A549 (cell line): ENCODE measurements at regions not wholly inside any gene's neighbourhood (a gene's known extent, or its start where the extent isn't known, plus 50 kb on each side); places are given as distances from the start of the nearest gene placed in this dataset.

Experiments
- ATAC-seq, 2 experiments: fragments of 200-7000 bp in 1 of 2; fragments of >200 bp in 1 of 2; cut with Nextera tagmentation in 1 of 2; cut with Tn5 transposase in 1 of 2; 3 replicates each; pipeline versions ENCODE4 v1.8.0 to v1.9.1; 2018 to 2020; ENCODE audit warnings: mild to moderate bottlenecking in 1 of 2, moderate library complexity in 1 of 2
- CTCF ChIA-PET: fragments of 300-600 bp; sonication (Branson Sonifier 250); formaldehyde crosslinking; extraction: SDS; loops from one replicate; lab custom pipeline; 2021; ENCODE audit warnings: antibody characterized with exemption, inconsistent platforms; lab: Yijun Ruan, JAX
- POLR2A ChIA-PET: fragments of 350-600 bp; formaldehyde crosslinking; extraction: SDS; loops from one replicate; lab custom pipeline; 2021; ENCODE audit warnings: antibody characterized with exemption, inconsistent platforms; lab: Yijun Ruan, JAX
- DNase-seq, 2 experiments: peaks; one replicate each; pipeline versions ENCODE4 v3.0.0 to v3.0.0-alpha.2; 2011 to 2016; ENCODE audit warnings: low read depth in 1 of 2, low spot score in 1 of 2
- FAIRE-seq: peaks from 2 replicates; lab custom pipeline; 2011; peaks lifted over from hg19 to GRCh38; lab: Jason Lieb, UNC
- H3K27ac ChIP-seq, 2 experiments: fragments of >200 bp; sonication (Bioruptor Twin); formaldehyde crosslinking; 3 replicates each; pipeline ENCODE4 v1.5.1; 2016 to 2017
- H3K4me1 ChIP-seq: fragments of >200 bp; sonication (Bioruptor Twin); formaldehyde crosslinking; 3 replicates; pipeline ENCODE4 v1.6.1; 2016
- H3K4me2 ChIP-seq: fragments of >200 bp; sonication (Bioruptor Twin); formaldehyde crosslinking; 3 replicates; pipeline ENCODE4 v1.6.1; 2016
- H3K4me3 ChIP-seq: fragments of >200 bp; sonication (Bioruptor Twin); formaldehyde crosslinking; 3 replicates; pipeline ENCODE4 v1.5.1; 2016
- H3K9me3 ChIP-seq: fragments of >200 bp; sonication (Bioruptor Twin); formaldehyde crosslinking; 3 replicates; pipeline ENCODE4 v1.6.1; 2016
- CBX2 ChIP-seq: fragments of 200-600 bp; sonication (generic); IDR thresholded peaks from 2 replicates; pipeline ENCODE4 v1.6.1; 2016; ENCODE audit warnings: low read depth, mild to moderate bottlenecking, borderline replicate concordance
- CBX8 ChIP-seq: fragments of 200-600 bp; sonication (generic); IDR thresholded peaks from 2 replicates; pipeline ENCODE4 v1.6.1; 2016
- CHD4 ChIP-seq: fragments of 200-600 bp; sonication (generic); IDR thresholded peaks from 2 replicates; pipeline ENCODE4 v1.6.1; 2016; ENCODE audit warnings: antibody characterized with exemption, mild to moderate bottlenecking, borderline replicate concordance
- EHF ChIP-seq: fragments of 250-450 bp; sonication (Bioruptor Pico); IDR thresholded peaks from 2 replicates; pipeline ENCODE4 v1.5.0; 2020; ENCODE audit warnings: mild to moderate bottlenecking
- ELK1 ChIP-seq: fragments of 150-350 bp; IDR thresholded peaks from 2 replicates; pipeline ENCODE4 v1.6.1; 2014; ENCODE audit warnings: low read depth, mild to moderate bottlenecking, low read length
- ESRRA ChIP-seq: fragments of 150-350 bp; IDR thresholded peaks from 2 replicates; pipeline ENCODE4 v1.6.1; 2014; ENCODE audit warnings: mild to moderate bottlenecking, low read length, borderline replicate concordance
- FOSL2 ChIP-seq, 2 experiments: fragments of 450-650 bp in 1 of 2; fragments of >200 bp in 1 of 2; sonication (Bioruptor Twin) in 1 of 2; formaldehyde crosslinking; IDR thresholded peaks; 2 replicates each; pipeline versions ENCODE4 v1.5.0 to v1.6.1; 2016 to 2020; ENCODE audit warnings: mild to moderate bottlenecking in 1 of 2, moderate library complexity in 1 of 2
- GATA3 ChIP-seq: IDR thresholded peaks from 2 replicates; pipeline ENCODE4 v1.6.1; 2012; ENCODE audit warnings: borderline replicate concordance
- HMGXB4 ChIP-seq: fragments of 250-450 bp; sonication (Bioruptor Pico); IDR thresholded peaks from 2 replicates; pipeline ENCODE4 v1.5.0; 2021; ENCODE audit warnings: mild to moderate bottlenecking, moderate library complexity, borderline replicate concordance
- HOXB5 ChIP-seq: fragments of 250-450 bp; sonication (Bioruptor Pico); IDR thresholded peaks from 2 replicates; pipeline ENCODE4 v1.5.0; 2020; ENCODE audit warnings: mild to moderate bottlenecking, moderate library complexity
- KDM1A ChIP-seq: fragments of 200-600 bp; sonication (generic); IDR thresholded peaks from 2 replicates; pipeline ENCODE4 v1.6.1; 2016; ENCODE audit warnings: low read depth, mild to moderate bottlenecking
- PBX3 ChIP-seq: IDR thresholded peaks from 2 replicates; pipeline ENCODE4 v1.6.1; 2012
- PHF8 ChIP-seq: fragments of 200-600 bp; sonication (generic); IDR thresholded peaks from 2 replicates; pipeline ENCODE4 v1.6.1; 2016; ENCODE audit warnings: low read depth, mild to moderate bottlenecking, antibody characterized with exemption, moderate library complexity, borderline replicate concordance
- POLR2AphosphoS2 ChIP-seq: conservative IDR thresholded peaks from 2 replicates; pipeline ENCODE4 v1.6.1; 2012; ENCODE audit warnings: low read length, improper control_type of control experiment, inconsistent platforms
- SREBF2 ChIP-seq: fragments of 450-650 bp; IDR thresholded peaks from 2 replicates; pipeline ENCODE4 v1.6.1; 2014; ENCODE audit warnings: mild to moderate bottlenecking, moderate library complexity
- ZC3H11A ChIP-seq: fragments of 450-650 bp; IDR thresholded peaks from 2 replicates; pipeline ENCODE4 v1.6.1; 2014; ENCODE audit warnings: antibody characterized with exemption, mild to moderate bottlenecking
- WGBS: methylation state at CpG from one replicate; pipeline ENCODE4 v1.1.6; 2017; ENCODE audit errors: missing lambda C conversion rate; 5-methylcytosine and 5-hydroxymethylcytosine counted together

GRCh38 chr1:99457381-99458165 is 188.3 kb upstream of the PALMD start:
- ATAC-seq (peak; percentile 64 to 72), DNase-seq (peak in 1 of 2 experiments; percentile 31), FAIRE-seq (no peak)
- 17% methylated on average over 4 of the region's 4 CpGs for WGBS
- CTCF ChIA-PET = no interaction called here
- Histone ChIP-seq H3K4me2 (peak overlapping the region; percentile 48), H3K4me1 (peaks cover 21% of the 10 kb centered on the region; the same call in 2 of the 3 replicates), H3K4me3 (no peak overlapping the region)
- POLR2A ChIA-PET = no interaction called here
- TF ChIP-seq HOXB5 (CRISPR knock-in tag) = no peak
- TF ChIP-seq POLR2AphosphoS2 = no peak
- TF ChIP-seq FOSL2 (IDR thresholded peaks at IDR 0.05) = no peak
- TF ChIP-seq FOSL2 (CRISPR knock-in tag; IDR thresholded peaks at IDR 0.05) = 0 out of 2 replicates have a peak, but pooled peaks have one; percentile 24
- TF ChIP-seq EHF = no peak
- peak; percentile 45; the same call in 1 of the 2 replicates for TF ChIP-seq GATA3
- TF ChIP-seq, all 56 proteins: peak for 2
- Histone ChIP-seq H3K27ac (peak overlapping the region; percentile 51 to 58), H3K9me3 (no peaks in the 10 kb centered on the region)

- no peak overlapping the region for H3K4me3 ChIP-seq
- H3K4me1 ChIP-seq = peaks cover 29% of the 10 kb centered on the region; the same call in 2 of the 3 replicates
- H3K9me3 ChIP-seq = no peaks in the 10 kb centered on the region
- no peak for FAIRE-seq
- no peak overlapping the region for H3K27ac ChIP-seq
- no peak for DNase-seq
- ChIA-PET POLR2A (no interaction called here), CTCF (interaction anchor here (0.6 kb wide), 1 partner anchor 31 kb away, joined by 5 read pairs; no protein-coding TSS in a partner anchor)
- no peak for ATAC-seq
- 58% methylated on average over 2 of the region's 2 CpGs for WGBS
- no peak for TF ChIP-seq CHD4
- H3K4me2 ChIP-seq = no peak overlapping the region
Observed at GRCh38 chr1:99461499-99461898, 184.4 kb upstream of the PALMD start.

GRCh38 chr1:99464738-99465137 is 181.2 kb upstream of the PALMD start:
- no peaks in the 10 kb centered on the region for H3K9me3 ChIP-seq
- POLR2A ChIA-PET = no interaction called here
- TF ChIP-seq PBX3 (no peak), ESRRA (no peak), CBX8 (no peak), KDM1A (no peak), PHF8 (no peak), CBX2 (no peak), SREBF2 (no peak), ZC3H11A (no peak), HMGXB4 (CRISPR knock-in tag) (no peak), ELK1 (no peak)
- TF ChIP-seq, all 56 proteins: peak for 0
- no peak overlapping the region; the same call in 2 of the 3 replicates for H3K4me2 ChIP-seq
- H3K4me1 ChIP-seq = peaks cover 10% of the 10 kb centered on the region; the same call in 1 of the 3 replicates
- CTCF ChIA-PET = interaction anchor here (1.5 kb wide), 1 partner anchor 17 kb away, joined by 4 read pairs; no protein-coding TSS in a partner anchor
- DNase-seq (no peak), ATAC-seq (no peak), FAIRE-seq (no peak)
- H3K4me3 ChIP-seq = no peak overlapping the region
- no peak overlapping the region for H3K27ac ChIP-seq
- WGBS = 67% methylated on average over 1 of the region's 1 CpG
